ENCODE measurements at regions not wholly inside any gene's neighbourhood (a gene's known extent, or its start where the extent isn't known, plus 50 kb on each side); places are given as distances from the start of the nearest gene placed in this dataset.

- no peak overlapping the region for H3K4me3 ChIP-seq
- FAIRE-seq (no peak), ATAC-seq (no peak), DNase-seq (ENCODE audit: low read depth, low spot score) (no peak)
- no peaks in the 10 kb centered on the region for H3K36me3 ChIP-seq (ENCODE audit: control insufficient read depth in 2 of 2, insufficient read depth in 2 of 2, low read length in 1 of 2)
- no peak overlapping the region for H2AFZ ChIP-seq (ENCODE audit: control insufficient read depth, low read depth, low read length)
- ChIA-PET CTCF (no interaction called here), POLR2A (no interaction called here), RAD21 (ENCODE audit: unreplicated experiment) (no interaction called here), SMC1A (ENCODE audit: uncharacterized antibody, unreplicated experiment) (no interaction called here)
- no peak overlapping the region for H3K4me2 ChIP-seq (ENCODE audit: control insufficient read depth, insufficient read depth)
- no peak for TF ChIP-seq POLR2A (IDR thresholded peaks at IDR 0.05; ENCODE audit: low read depth, low read length)
- no TSS peak for BruUV-seq (replicated peaks)
- no peaks in the 10 kb centered on the region for H3K9me3 ChIP-seq (replicated peaks; ENCODE audit: control insufficient read depth, insufficient read depth, low read length)
- no peaks in the 10 kb centered on the region for H3K79me2 ChIP-seq (ENCODE audit: control insufficient read depth, insufficient read depth, low read length)
- no peaks in the 10 kb centered on the region for H3K4me1 ChIP-seq (ENCODE audit: control insufficient read depth, insufficient read depth, low read length)
- no peaks in the 10 kb centered on the region for H4K20me1 ChIP-seq (ENCODE audit: control insufficient read depth, insufficient read depth)
- in situ Hi-C loops (cut with MboI) = no loop called here
- 0 out of 4 replicates have a peak, but pooled peaks cover 0 to 1% of the 10 kb centered on the region in 2 experiments for H3K27me3 ChIP-seq (replicated peaks in 1 of 2; ENCODE audit: control insufficient read depth in 2 of 2, insufficient read depth in 2 of 2, low read length in 1 of 2)
- H3K27ac ChIP-seq (ENCODE audit: control insufficient read depth, insufficient read depth) = no peak overlapping the region
- intact Hi-C loops (cut with micrococcal nuclease; ENCODE audit: unreplicated experiment) = loop anchor here (10.0 kb wide), 1 partner anchor 218 kb away; no protein-coding TSS in a partner anchor
- WGBS (ENCODE audit: insufficient coverage, insufficient replicate concordance, low lambda C conversion rate, missing lambda C conversion rate) = 49% methylated on average over 10 of the region's 10 CpGs
- H3K9ac ChIP-seq (ENCODE audit: control insufficient read depth, insufficient read depth, low read length) = no peak overlapping the region
Measured at GRCh38 chr16:73886426-73886825, 410.2 kb upstream of the PSMD7 start.

DNA sequence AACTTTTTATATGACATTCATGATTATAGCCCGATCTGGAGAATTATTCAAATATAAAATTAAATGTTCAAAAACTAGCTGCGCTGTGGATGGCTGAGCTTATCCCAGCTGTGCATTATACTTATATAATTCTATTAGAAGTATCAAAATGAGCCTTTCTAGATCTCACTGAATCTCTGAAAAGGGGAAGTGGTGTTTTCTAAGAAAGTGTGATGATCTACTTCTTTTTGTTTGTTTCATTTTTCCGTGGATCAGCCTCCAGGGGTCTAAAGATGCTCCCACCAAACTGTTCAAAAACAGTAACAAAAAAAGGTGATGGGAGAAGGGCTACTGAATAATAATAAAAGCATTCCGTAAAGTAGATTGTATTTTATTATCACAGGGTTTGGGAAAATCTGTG is 411.3 kb upstream of the PSMD7 start:
- no peaks in the 10 kb centered on the region for H3K4me1 ChIP-seq (ENCODE audit: control insufficient read depth, insufficient read depth, low read length)
- H4K20me1 ChIP-seq (ENCODE audit: control insufficient read depth, insufficient read depth) = no peaks in the 10 kb centered on the region
- RAD21 ChIA-PET (ENCODE audit: unreplicated experiment) = no interaction called here
- H3K27me3 ChIP-seq (replicated peaks in 1 of 2; ENCODE audit: control insufficient read depth in 2 of 2, insufficient read depth in 2 of 2, low read length in 1 of 2) = 0 out of 4 replicates have a peak, but pooled peaks cover 0 to 1% of the 10 kb centered on the region in 2 experiments
- BruUV-seq (replicated peaks) = no TSS peak
- H3K9me3 ChIP-seq (replicated peaks; ENCODE audit: control insufficient read depth, insufficient read depth, low read length) = no peaks in the 10 kb centered on the region
- H3K9ac ChIP-seq (ENCODE audit: control insufficient read depth, insufficient read depth, low read length) = no peak overlapping the region
- in situ Hi-C loops (cut with MboI) = no loop called here
- DNase-seq (ENCODE audit: low read depth, low spot score) (no peak), ATAC-seq (peak; percentile 29; the same call in 1 of the 3 replicates), FAIRE-seq (no peak)
- 54% methylated on average over 4 of the region's 4 CpGs for WGBS (ENCODE audit: insufficient coverage, insufficient replicate concordance, low lambda C conversion rate, missing lambda C conversion rate)
- H3K79me2 ChIP-seq (ENCODE audit: control insufficient read depth, insufficient read depth, low read length) = no peaks in the 10 kb centered on the region
- CTCF ChIA-PET = no interaction called here
- SMC1A ChIA-PET (ENCODE audit: uncharacterized antibody, unreplicated experiment) = no interaction called here
- H3K36me3 ChIP-seq (ENCODE audit: control insufficient read depth in 2 of 2, insufficient read depth in 2 of 2, low read length in 1 of 2) = no peaks in the 10 kb centered on the region
- H3K27ac ChIP-seq (ENCODE audit: control insufficient read depth, insufficient read depth) = no peak overlapping the region
- TF ChIP-seq, protein P1, sequence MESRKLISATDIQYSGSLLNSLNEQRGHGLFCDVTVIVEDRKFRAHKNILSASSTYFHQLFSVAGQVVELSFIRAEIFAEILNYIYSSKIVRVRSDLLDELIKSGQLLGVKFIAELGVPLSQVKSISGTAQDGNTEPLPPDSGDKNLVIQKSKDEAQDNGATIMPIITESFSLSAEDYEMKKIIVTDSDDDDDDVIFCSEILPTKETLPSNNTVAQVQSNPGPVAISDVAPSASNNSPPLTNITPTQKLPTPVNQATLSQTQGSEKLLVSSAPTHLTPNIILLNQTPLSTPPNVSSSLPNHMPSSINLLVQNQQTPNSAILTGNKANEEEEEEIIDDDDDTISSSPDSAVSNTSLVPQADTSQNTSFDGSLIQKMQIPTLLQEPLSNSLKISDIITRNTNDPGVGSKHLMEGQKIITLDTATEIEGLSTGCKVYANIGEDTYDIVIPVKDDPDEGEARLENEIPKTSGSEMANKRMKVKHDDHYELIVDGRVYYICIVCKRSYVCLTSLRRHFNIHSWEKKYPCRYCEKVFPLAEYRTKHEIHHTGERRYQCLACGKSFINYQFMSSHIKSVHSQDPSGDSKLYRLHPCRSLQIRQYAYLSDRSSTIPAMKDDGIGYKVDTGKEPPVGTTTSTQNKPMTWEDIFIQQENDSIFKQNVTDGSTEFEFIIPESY (IDR thresholded peaks at IDR 0.05) = no peak
- TF ChIP-seq, protein P2, sequence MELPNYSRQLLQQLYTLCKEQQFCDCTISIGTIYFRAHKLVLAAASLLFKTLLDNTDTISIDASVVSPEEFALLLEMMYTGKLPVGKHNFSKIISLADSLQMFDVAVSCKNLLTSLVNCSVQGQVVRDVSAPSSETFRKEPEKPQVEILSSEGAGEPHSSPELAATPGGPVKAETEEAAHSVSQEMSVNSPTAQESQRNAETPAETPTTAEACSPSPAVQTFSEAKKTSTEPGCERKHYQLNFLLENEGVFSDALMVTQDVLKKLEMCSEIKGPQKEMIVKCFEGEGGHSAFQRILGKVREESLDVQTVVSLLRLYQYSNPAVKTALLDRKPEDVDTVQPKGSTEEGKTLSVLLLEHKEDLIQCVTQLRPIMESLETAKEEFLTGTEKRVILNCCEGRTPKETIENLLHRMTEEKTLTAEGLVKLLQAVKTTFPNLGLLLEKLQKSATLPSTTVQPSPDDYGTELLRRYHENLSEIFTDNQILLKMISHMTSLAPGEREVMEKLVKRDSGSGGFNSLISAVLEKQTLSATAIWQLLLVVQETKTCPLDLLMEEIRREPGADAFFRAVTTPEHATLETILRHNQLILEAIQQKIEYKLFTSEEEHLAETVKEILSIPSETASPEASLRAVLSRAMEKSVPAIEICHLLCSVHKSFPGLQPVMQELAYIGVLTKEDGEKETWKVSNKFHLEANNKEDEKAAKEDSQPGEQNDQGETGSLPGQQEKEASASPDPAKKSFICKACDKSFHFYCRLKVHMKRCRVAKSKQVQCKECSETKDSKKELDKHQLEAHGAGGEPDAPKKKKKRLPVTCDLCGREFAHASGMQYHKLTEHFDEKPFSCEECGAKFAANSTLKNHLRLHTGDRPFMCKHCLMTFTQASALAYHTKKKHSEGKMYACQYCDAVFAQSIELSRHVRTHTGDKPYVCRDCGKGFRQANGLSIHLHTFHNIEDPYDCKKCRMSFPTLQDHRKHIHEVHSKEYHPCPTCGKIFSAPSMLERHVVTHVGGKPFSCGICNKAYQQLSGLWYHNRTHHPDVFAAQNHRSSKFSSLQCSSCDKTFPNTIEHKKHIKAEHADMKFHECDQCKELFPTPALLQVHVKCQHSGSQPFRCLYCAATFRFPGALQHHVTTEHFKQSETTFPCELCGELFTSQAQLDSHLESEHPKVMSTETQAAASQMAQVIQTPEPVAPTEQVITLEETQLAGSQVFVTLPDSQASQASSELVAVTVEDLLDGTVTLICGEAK (IDR thresholded peaks at IDR 0.05; ENCODE audit: borderline replicate concordance) = no peak
- TF ChIP-seq SPI1 (IDR thresholded peaks at IDR 0.05; ENCODE audit: borderline replicate concordance, insufficient read depth, low read depth, low read length) (peak; percentile 74; the same call in 1 of the 2 replicates), IKZF1 (conservative IDR thresholded peaks at IDR 0.05) (no peak), CEBPZ (IDR thresholded peaks at IDR 0.05; ENCODE audit: low read depth, low read length) (no peak), MEF2A (IDR thresholded peaks at IDR 0.05; ENCODE audit: insufficient read depth, low read depth, low read length) (no peak)
- no peak overlapping the region for H3K4me2 ChIP-seq (ENCODE audit: control insufficient read depth, insufficient read depth)
- no peak overlapping the region for H2AFZ ChIP-seq (ENCODE audit: control insufficient read depth, low read depth, low read length)
- intact Hi-C loops (cut with micrococcal nuclease; ENCODE audit: unreplicated experiment) = loop anchor here (10.0 kb wide), 1 partner anchor 219 kb away; no protein-coding TSS in a partner anchor
- POLR2A ChIA-PET = no interaction called here
- H3K4me3 ChIP-seq = no peak overlapping the region
